SK-N-SH (cell line): ENCODE measurements at regions not wholly inside any gene's neighbourhood (a gene's known extent, or its start where the extent isn't known, plus 50 kb on each side); places are given as distances from the start of the nearest gene placed in this dataset.

Source experiments
- CTCF ChIA-PET: fragments of 300-600, 350-600 bp; formaldehyde crosslinking; extraction: SDS; loops from one replicate; lab custom pipeline; 2021; lab: Yijun Ruan, JAX
- POLR2A ChIA-PET: fragments of 350-600 bp; sonication (Branson Sonifier 250); formaldehyde crosslinking; extraction: SDS; loops from one replicate; lab custom pipeline; 2020; ENCODE audit warnings: antibody characterized with exemption, inconsistent platforms; lab: Yijun Ruan, JAX
- DNase-seq: peaks from one replicate; pipeline ENCODE4 v3.0.0; 2012
- H2AFZ ChIP-seq: fragments of 200-600 bp; sonication (generic); 2 replicates; pipeline ENCODE4 v1.8.1; 2016; ENCODE audit warnings: antibody characterized with exemption, mild to moderate bottlenecking, low read depth
- H3F3A ChIP-seq: fragments of 200-600 bp; sonication (generic); replicated peaks from 2 replicates; pipeline ENCODE3; 2016; ENCODE audit warnings: antibody characterized with exemption, mild to moderate bottlenecking; ENCODE audit not compliant: insufficient read depth
- H3K27ac ChIP-seq, 2 experiments: fragments of 200-500 bp in 1 of 2; fragments of 200-600 bp in 1 of 2; sonication (Bioruptor generic) in 1 of 2; sonication (generic), shearing (Covaris generic) in 1 of 2; 2 replicates each; pipeline versions ENCODE4 v1.5.1 to v1.6.1; 2014 to 2016; ENCODE audit warnings: low read depth in 2 of 2, inconsistent platforms in 1 of 2, low read length in 1 of 2, mild to moderate bottlenecking in 1 of 2, mixed read lengths in 1 of 2
- H3K27me3 ChIP-seq: fragments of 200-600 bp; sonication (generic), shearing (Covaris generic); 2 replicates; pipeline ENCODE4 v1.6.1; 2016; ENCODE audit warnings: mixed run types; ENCODE audit not compliant: insufficient read depth
- H3K36me3 ChIP-seq, 2 experiments: fragments of 200-500 bp in 1 of 2; fragments of 200-600 bp in 1 of 2; sonication (Bioruptor generic) in 1 of 2; sonication (generic) in 1 of 2; replicated peaks in 1 of 2; 2 replicates each; pipeline versions ENCODE3 to v1.5.1; 2014 to 2016; ENCODE audit warnings: low read length in 1 of 2, mild to moderate bottlenecking in 1 of 2; ENCODE audit not compliant: insufficient read depth in 2 of 2, control insufficient read depth in 1 of 2
- H3K4me1 ChIP-seq, 2 experiments: fragments of 200-500 bp in 1 of 2; fragments of 200-600 bp in 1 of 2; sonication (Bioruptor generic) in 1 of 2; sonication (generic), shearing (Covaris generic) in 1 of 2; 2 replicates each; pipeline versions ENCODE4 v1.5.1 to v1.6.1; 2014 to 2016; ENCODE audit warnings: low read depth in 1 of 2, low read length in 1 of 2, mixed run types in 1 of 2; ENCODE audit not compliant: insufficient read depth in 2 of 2, control insufficient read depth in 1 of 2
- H3K4me2 ChIP-seq: fragments of 200-600 bp; sonication (generic), shearing (Covaris generic); 2 replicates; pipeline ENCODE4 v1.6.1; 2017; ENCODE audit warnings: mixed run types
- H3K4me3 ChIP-seq, 2 experiments: fragments of 200-500 bp in 1 of 2; fragments of 200-600 bp in 1 of 2; sonication (Bioruptor generic) in 1 of 2; sonication (generic), shearing (Covaris generic) in 1 of 2; 2 replicates each; pipeline versions ENCODE4 v1.5.1 to v1.8.1; 2014 to 2016; ENCODE audit warnings: low read depth in 2 of 2, inconsistent platforms in 1 of 2, low read length in 1 of 2, mild to moderate bottlenecking in 1 of 2, mixed read lengths in 1 of 2, moderate library complexity in 1 of 2
- H3K79me2 ChIP-seq: fragments of 200-600 bp; sonication (generic); 2 replicates; pipeline ENCODE4 v1.8.1; 2017; ENCODE audit warnings: mild to moderate bottlenecking; ENCODE audit not compliant: insufficient read depth
- H3K9ac ChIP-seq: fragments of 200-600 bp; sonication (generic); 2 replicates; pipeline ENCODE4 v1.6.1; 2017; ENCODE audit warnings: mixed run types
- H3K9me2 ChIP-seq: fragments of 200-600 bp; sonication (generic); 2 replicates; pipeline ENCODE4 v1.6.1; 2017; ENCODE audit warnings: mixed run types
- H3K9me3 ChIP-seq: fragments of 200-600 bp; sonication (generic); 2 replicates; pipeline ENCODE4 v1.6.1; 2017; ENCODE audit warnings: mixed run types, mild to moderate bottlenecking, moderate library complexity
- H4K20me1 ChIP-seq: fragments of 200-600 bp; sonication (generic); 2 replicates; pipeline ENCODE4 v1.6.1; 2017; ENCODE audit warnings: mild to moderate bottlenecking, mixed run types; ENCODE audit not compliant: insufficient read depth
- EZH2phosphoT487 ChIP-seq: fragments of 200-600 bp; sonication (generic); IDR thresholded peaks from 2 replicates; pipeline ENCODE4 v1.6.1; 2017; ENCODE audit warnings: low read depth, mixed run types, mild to moderate bottlenecking, antibody characterized with exemption, moderate library complexity, borderline replicate concordance
- FOSL2 ChIP-seq: IDR thresholded peaks from 2 replicates; pipeline ENCODE4 v1.4.0; 2012; ENCODE audit warnings: low read depth, mild to moderate bottlenecking, moderate library complexity, borderline replicate concordance
- FOXJ3 ChIP-seq: sonication (generic); formaldehyde crosslinking; IDR thresholded peaks from 2 replicates; pipeline ENCODE4 v1.5.1; 2020; ENCODE audit warnings: mild to moderate bottlenecking, missing genetic modification reagents
- FOXM1 ChIP-seq: IDR thresholded peaks from 2 replicates; pipeline ENCODE4 v1.4.0; 2012; ENCODE audit warnings: low read depth, mild to moderate bottlenecking
- GABPA ChIP-seq: IDR thresholded peaks from 2 replicates; pipeline ENCODE4 v1.4.0; 2012; ENCODE audit warnings: low read depth, mild to moderate bottlenecking
- MAX ChIP-seq: IDR thresholded peaks from 2 replicates; pipeline ENCODE4 v1.4.0; 2012; ENCODE audit warnings: low read depth
- MXI1 ChIP-seq: IDR thresholded peaks from 2 replicates; pipeline ENCODE4 v1.6.1; 2012; ENCODE audit warnings: mild to moderate bottlenecking, low read depth, low read length, improper control_type of control experiment
- RAD21 ChIP-seq: IDR thresholded peaks from 2 replicates; pipeline ENCODE4 v1.6.1; 2012; ENCODE audit warnings: mild to moderate bottlenecking, low read length
- RCOR1 ChIP-seq: fragments of 150-350 bp; IDR thresholded peaks from 2 replicates; pipeline ENCODE4 v1.6.1; 2017; ENCODE audit warnings: antibody characterized with exemption, low read length
- SMC3 ChIP-seq: IDR thresholded peaks from 2 replicates; pipeline ENCODE4 v1.6.1; 2012; ENCODE audit warnings: low read depth, low read length, improper control_type of control experiment
- TCF12 ChIP-seq: IDR thresholded peaks from 2 replicates; pipeline ENCODE4 v1.4.0; 2012
- TEAD4 ChIP-seq: IDR thresholded peaks from 2 replicates; pipeline ENCODE4 v1.4.0; 2012; ENCODE audit warnings: mild to moderate bottlenecking, borderline replicate concordance; ENCODE audit not compliant: insufficient read depth
- YY1 ChIP-seq: IDR thresholded peaks from 2 replicates; pipeline ENCODE4 v1.4.0; 2012; ENCODE audit warnings: low read depth, mild to moderate bottlenecking
- ZBTB33 ChIP-seq: IDR thresholded peaks from 2 replicates; pipeline ENCODE4 v1.4.0; 2012; ENCODE audit warnings: low read depth, borderline replicate concordance
- WGBS: methylation state at CpG from one replicate; pipeline ENCODE4 v1.1.6; 2017; ENCODE audit warnings: low lambda C conversion rate; 5-methylcytosine and 5-hydroxymethylcytosine counted together
- TF ChIP-seq, protein P1 (sequence below): IDR thresholded peaks from 2 replicates; pipeline ENCODE4; 2012

DNA sequence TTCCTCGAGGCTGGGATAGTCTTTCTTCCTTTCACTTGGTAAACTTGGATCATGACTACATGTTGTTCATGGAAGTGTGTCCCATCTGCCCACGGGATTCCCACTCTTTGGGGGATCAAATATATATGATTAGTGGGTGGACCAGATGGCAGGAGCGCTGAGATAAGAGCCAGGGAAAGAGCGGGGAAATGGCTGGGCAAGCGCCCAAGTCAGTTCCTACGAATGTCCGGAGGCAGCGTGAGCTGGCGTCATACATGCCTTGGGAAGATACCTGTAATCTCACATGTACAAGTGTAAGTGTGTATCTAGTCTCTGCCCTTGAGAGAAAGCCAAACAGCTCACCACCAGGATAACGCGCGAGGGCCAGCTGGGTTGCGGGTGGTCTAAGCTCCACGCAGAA, 62.3 kb downstream of the FZD10 start:
- WGBS, result 52% methylated on average over 14 of the region's 14 CpGs
- POLR2A ChIA-PET, result no interaction called here
- H3K4me3 ChIP-seq, result no peak overlapping the region
- H2AFZ ChIP-seq, result no peak overlapping the region
- H3K9me2 ChIP-seq, result no peaks in the 10 kb centered on the region
- no peak overlapping the region for H3K27ac ChIP-seq
- no peaks in the 10 kb centered on the region; the same call in 1 of the 2 replicates for H3K9me3 ChIP-seq
- H3K4me2 ChIP-seq, result no peak overlapping the region
- peak; percentile 33 for DNase-seq
- CTCF ChIA-PET, result interaction anchor here (0.6 to 1.2 kb wide), 2 partner anchors 111 to 177 kb away, joined by 3 read pairs; no protein-coding TSS in a partner anchor
- H3F3A ChIP-seq, result no peaks in the 10 kb centered on the region
- no peak for TF ChIP-seq RAD21
- no peak for TF ChIP-seq SMC3
- TF ChIP-seq, protein P1, sequence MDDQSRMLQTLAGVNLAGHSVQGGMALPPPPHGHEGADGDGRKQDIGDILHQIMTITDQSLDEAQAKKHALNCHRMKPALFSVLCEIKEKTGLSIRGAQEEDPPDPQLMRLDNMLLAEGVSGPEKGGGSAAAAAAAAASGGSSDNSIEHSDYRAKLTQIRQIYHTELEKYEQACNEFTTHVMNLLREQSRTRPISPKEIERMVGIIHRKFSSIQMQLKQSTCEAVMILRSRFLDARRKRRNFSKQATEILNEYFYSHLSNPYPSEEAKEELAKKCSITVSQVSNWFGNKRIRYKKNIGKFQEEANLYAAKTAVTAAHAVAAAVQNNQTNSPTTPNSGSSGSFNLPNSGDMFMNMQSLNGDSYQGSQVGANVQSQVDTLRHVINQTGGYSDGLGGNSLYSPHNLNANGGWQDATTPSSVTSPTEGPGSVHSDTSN, result no peak
- no peak for TF ChIP-seq FOXM1
- no peaks in the 10 kb centered on the region for H4K20me1 ChIP-seq
- H3K9ac ChIP-seq, result no peak overlapping the region
- no peaks in the 10 kb centered on the region for H3K36me3 ChIP-seq
- H3K27me3 ChIP-seq, result no peaks in the 10 kb centered on the region
- no peaks in the 10 kb centered on the region for H3K79me2 ChIP-seq
- no peaks in the 10 kb centered on the region; a peak in 1 of 4 replicates for H3K4me1 ChIP-seq

DNA sequence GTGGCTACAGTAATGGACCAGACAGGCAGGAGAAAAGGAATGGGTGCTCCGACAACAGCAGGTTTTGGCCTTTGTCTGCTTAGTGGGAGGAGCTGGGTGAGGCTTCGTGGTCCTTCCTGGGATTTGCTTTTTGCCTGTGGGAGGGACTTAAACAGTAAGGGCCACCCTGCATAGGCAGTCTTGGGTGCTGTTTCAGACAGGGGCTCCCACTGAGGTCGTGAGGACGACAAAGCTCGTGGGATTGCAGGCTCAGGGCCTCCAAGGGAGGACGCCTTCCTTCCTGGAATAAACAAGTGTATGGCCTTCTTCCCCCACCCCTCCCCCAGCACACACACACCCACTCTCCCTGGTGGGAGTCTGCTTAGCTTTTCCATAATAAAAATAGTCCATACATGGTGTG, 63.1 kb downstream of the FZD10 start:
- Histone ChIP-seq H4K20me1 (no peaks in the 10 kb centered on the region), H3K27ac (no peak overlapping the region), H3K27me3 (no peaks in the 10 kb centered on the region), H3K79me2 (no peaks in the 10 kb centered on the region), H3K9me3 (no peaks in the 10 kb centered on the region; the same call in 1 of the 2 replicates), H3K9ac (no peak overlapping the region), H3K9me2 (no peaks in the 10 kb centered on the region), H3K4me2 (no peak overlapping the region), H3K4me1 (no peaks in the 10 kb centered on the region; a peak in 1 of 4 replicates), H3K36me3 (no peaks in the 10 kb centered on the region), H3F3A (no peaks in the 10 kb centered on the region), H3K4me3 (no peak overlapping the region), H2AFZ (no peak overlapping the region)
- WGBS, result 40% methylated on average over 3 of the region's 6 CpGs
- ChIA-PET POLR2A (no interaction called here), CTCF (interaction anchor here (0.6 to 1.3 kb wide), 4 partner anchors 13 to 198 kb away, joined by 3 to 4 read pairs (median 4); no protein-coding TSS in a partner anchor)
- TF ChIP-seq EZH2phosphoT487, result no peak
- TF ChIP-seq MXI1, result no peak
- TF ChIP-seq MAX, result no peak
- no peak for TF ChIP-seq FOXJ3 (CRISPR knock-in tag)
- TF ChIP-seq FOXM1, result no peak
- no peak for TF ChIP-seq RCOR1
- TF ChIP-seq TEAD4, result no peak
- no peak for TF ChIP-seq YY1
- TF ChIP-seq TCF12, result no peak
- no peak for TF ChIP-seq ZBTB33
- TF ChIP-seq FOSL2, result no peak
- no peak for TF ChIP-seq GABPA
- DNase-seq, result no peak
